ENCODE measurements at regions not wholly inside any gene's neighbourhood (a gene's known extent, or its start where the extent isn't known, plus 50 kb on each side); places are given as distances from the start of the nearest gene placed in this dataset.

- TF ChIP-seq POLR2A (IDR thresholded peaks at IDR 0.05; ENCODE audit: low read depth, low read length) (no peak), EZH2 (IDR thresholded peaks at IDR 0.05; ENCODE audit: borderline replicate concordance, low read depth, low read length, severe bottlenecking) (no peak), CTCF (IDR thresholded peaks at IDR 0.05; ENCODE audit: extremely low read depth in 1 of 2, insufficient read depth in 1 of 2, low read depth in 1 of 2, low read length in 2 of 2) (no peak), GATA2 (IDR thresholded peaks at IDR 0.05; ENCODE audit: insufficient read depth, insufficient read length, low read depth, low read length) (no peak), MAX (IDR thresholded peaks at IDR 0.05; ENCODE audit: insufficient read depth, insufficient read length) (no peak), MYC (IDR thresholded peaks at IDR 0.05; ENCODE audit: low read depth, low read length) (no peak), POLR2AphosphoS5 (IDR thresholded peaks at IDR 0.05; ENCODE audit: insufficient read depth, low read depth, low read length) (no peak), FOS (IDR thresholded peaks at IDR 0.05; ENCODE audit: borderline replicate concordance, insufficient read depth, low read length) (no peak), JUN (IDR thresholded peaks at IDR 0.05; ENCODE audit: borderline replicate concordance, insufficient read depth, insufficient read length, low read depth) (no peak)
Measured at GRCh38 chr13:31394506-31394905, 194.7 kb downstream of the B3GLCT start.

All from endothelial cell of umbilical vein (primary cell).